ENCODE measurements at regions not wholly inside any gene's neighbourhood (a gene's known extent, or its start where the extent isn't known, plus 50 kb on each side); places are given as distances from the start of the nearest gene placed in this dataset.
A peak's percentile ranks its signal among the peaks of the same experiment; 100 is the strongest.

GRCh38 chr10:4457597-4457996, 368.4 kb upstream of the AKR1E2 start:
- no peak for TF ChIP-seq CTCF (IDR thresholded peaks at IDR 0.05; ENCODE audit: low read depth, low read length)
- DNase-seq (ENCODE audit: extremely low read depth, low read depth), result no peak

- no peak for TF ChIP-seq CTCF (IDR thresholded peaks at IDR 0.05; ENCODE audit: low read depth, low read length)
- no peak for DNase-seq (ENCODE audit: extremely low read depth, low read depth)
These were observed 369.2 kb upstream of the AKR1E2 start for GRCh38 chr10:4456776-4457175.

- DNase-seq (ENCODE audit: extremely low read depth, low read depth), result no peak
These were observed 369.7 kb upstream of the AKR1E2 start for GRCh38 chr10:4456279-4456678.

GRCh38 chr10:4453950-4454349, 372.1 kb upstream of the AKR1E2 start:
- no peak for DNase-seq (ENCODE audit: extremely low read depth, low read depth)
- no peak for TF ChIP-seq CTCF (IDR thresholded peaks at IDR 0.05; ENCODE audit: low read depth, low read length)

More at GRCh38 chr10:4456279-4456678, 369.7 kb upstream of the AKR1E2 start:
- no peak for TF ChIP-seq CTCF (IDR thresholded peaks at IDR 0.05; ENCODE audit: low read depth, low read length)

- DNase-seq (ENCODE audit: extremely low read depth, low read depth), result no peak
- TF ChIP-seq CTCF (IDR thresholded peaks at IDR 0.05; ENCODE audit: low read depth, low read length), result no peak
These were observed 372.7 kb upstream of the AKR1E2 start for GRCh38 chr10:4453276-4453675.

- DNase-seq (ENCODE audit: extremely low read depth, low read depth), result peak; percentile 70
- TF ChIP-seq CTCF (IDR thresholded peaks at IDR 0.05; ENCODE audit: low read depth, low read length), result no peak
These were observed 374.8 kb upstream of the AKR1E2 start for GRCh38 chr10:4450981-4451908.

GRCh38 chr10:4450169-4450568, 375.8 kb upstream of the AKR1E2 start:
- DNase-seq (ENCODE audit: extremely low read depth, low read depth), result no peak
- TF ChIP-seq CTCF (IDR thresholded peaks at IDR 0.05; ENCODE audit: low read depth, low read length), result no peak

All from AG09319 (cell line).